Fibroblast of mammary gland (primary cell): ENCODE measurements at regions not wholly inside any gene's neighbourhood (a gene's known extent, or its start where the extent isn't known, plus 50 kb on each side); places are given as distances from the start of the nearest gene placed in this dataset.

Source experiments
- DNase-seq: peaks from one replicate; pipeline ENCODE4 v3.0.0-alpha.2; 2010; ENCODE audit warnings: low read depth
- H3K4me3 ChIP-seq: 2 replicates; pipeline ENCODE4 v1.5.1; 2011; ENCODE audit warnings: low read depth, mild to moderate bottlenecking, low read length, moderate library complexity; ENCODE audit not compliant: control insufficient read depth
- CTCF ChIP-seq: conservative IDR thresholded peaks from 2 replicates; pipeline ENCODE4 v1.5.1; 2011; ENCODE audit warnings: low read depth, low read length, inconsistent platforms; ENCODE audit not compliant: control insufficient read depth, insufficient read depth

- no peak overlapping the region for H3K4me3 ChIP-seq
- DNase-seq = no peak
- TF ChIP-seq CTCF = no peak
Measured at GRCh38 chr3:21892104-21892503, 141.1 kb upstream of the ZNF385D start.

GRCh38 chr3:21893242-21893641 lies 142.2 kb upstream of the ZNF385D start:
- DNase-seq = peak; percentile 54
- no peak for TF ChIP-seq CTCF
- H3K4me3 ChIP-seq = no peak overlapping the region

- peak; percentile 53 for DNase-seq
- peak; percentile 54 for TF ChIP-seq CTCF
Measured at GRCh38 chr3:21894459-21895340, 143.7 kb upstream of the ZNF385D start.

GRCh38 chr3:21898316-21898715 lies 147.3 kb upstream of the ZNF385D start:
- DNase-seq = no peak
- no peak overlapping the region for H3K4me3 ChIP-seq
- no peak for TF ChIP-seq CTCF

More at GRCh38 chr3:21894459-21895340, 143.7 kb upstream of the ZNF385D start:
- no peak overlapping the region for H3K4me3 ChIP-seq

- no peak for TF ChIP-seq CTCF
- no peak for DNase-seq
Measured at GRCh38 chr3:21901484-21901883, 150.5 kb upstream of the ZNF385D start.

GRCh38 chr3:21902956-21903355 lies 151.9 kb upstream of the ZNF385D start:
- no peak for TF ChIP-seq CTCF
- H3K4me3 ChIP-seq = no peak overlapping the region
- DNase-seq = no peak

More at GRCh38 chr3:21901484-21901883, 150.5 kb upstream of the ZNF385D start:
- no peak overlapping the region for H3K4me3 ChIP-seq

- H3K4me3 ChIP-seq = no peak overlapping the region
- no peak for DNase-seq
- TF ChIP-seq CTCF = no peak
Measured at GRCh38 chr3:21909096-21909495, 158.1 kb upstream of the ZNF385D start.
